LoVo (cell line): ENCODE measurements at regions not wholly inside any gene's neighbourhood (a gene's known extent, or its start where the extent isn't known, plus 50 kb on each side); places are given as distances from the start of the nearest gene placed in this dataset.
A peak's percentile ranks its signal among the peaks of the same experiment; 100 is the strongest.
"Not testable (repeated sequence)": the region's sequence is repeated elsewhere in the genome, so short reads cannot be mapped to it uniquely, and the experiment has no call there.

Experiments
- DNase-seq: peaks from one replicate; pipeline ENCODE4 v3.0.0-alpha.2; 2016; ENCODE audit warnings: low spot score

DNA sequence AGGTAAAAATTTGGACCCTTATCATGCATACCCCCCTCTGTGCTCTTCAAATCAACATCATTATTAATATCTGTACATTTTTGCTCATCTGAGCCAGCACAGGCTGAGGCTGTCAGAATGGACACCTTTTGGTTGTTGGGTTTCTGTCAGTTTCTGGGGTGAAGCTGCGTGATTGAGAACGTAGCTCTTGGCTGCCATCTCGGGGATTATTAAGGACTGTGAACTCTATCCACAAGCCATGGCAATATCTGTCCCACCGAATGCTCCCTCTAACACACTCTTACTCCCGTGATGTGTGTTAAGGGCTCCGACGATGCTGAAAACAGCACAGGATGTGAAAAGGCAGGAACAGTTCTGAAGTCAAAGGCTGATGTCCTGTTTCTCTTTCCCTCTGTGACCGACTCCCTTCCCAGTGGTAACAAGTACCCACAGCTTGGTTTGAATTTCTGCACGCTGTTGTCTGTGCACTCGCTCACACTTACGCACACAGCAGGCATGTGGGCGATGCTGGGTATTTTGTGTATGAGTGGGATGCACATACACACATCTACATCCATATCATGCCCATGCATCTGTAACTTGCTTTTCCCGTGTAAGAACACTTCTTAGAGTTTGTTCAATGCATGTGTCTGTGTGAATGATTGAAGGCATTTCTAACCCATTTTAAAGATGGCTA lies 405.6 kb downstream of the TMEM121 start:
- DNase-seq, result no peak

DNA sequence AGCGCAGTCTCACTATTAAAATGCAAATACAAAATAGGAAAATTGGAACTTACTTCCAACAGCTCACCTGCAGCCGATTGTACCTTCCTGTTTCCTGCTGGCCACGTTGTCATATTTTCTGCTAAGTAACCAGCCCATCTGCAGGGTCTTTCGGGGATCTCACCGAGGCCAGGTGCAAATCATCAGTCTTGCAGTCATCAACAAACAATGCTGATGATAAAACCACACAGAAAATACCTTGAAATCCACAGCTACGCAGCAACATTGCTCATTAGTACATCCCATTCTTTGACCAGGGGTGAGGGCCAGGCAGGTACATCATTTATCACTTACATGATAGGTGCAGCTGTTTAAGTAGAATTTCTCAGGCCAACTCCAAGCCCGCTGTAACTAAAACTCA lies 406.9 kb downstream of the TMEM121 start:
- no peak for DNase-seq

DNA sequence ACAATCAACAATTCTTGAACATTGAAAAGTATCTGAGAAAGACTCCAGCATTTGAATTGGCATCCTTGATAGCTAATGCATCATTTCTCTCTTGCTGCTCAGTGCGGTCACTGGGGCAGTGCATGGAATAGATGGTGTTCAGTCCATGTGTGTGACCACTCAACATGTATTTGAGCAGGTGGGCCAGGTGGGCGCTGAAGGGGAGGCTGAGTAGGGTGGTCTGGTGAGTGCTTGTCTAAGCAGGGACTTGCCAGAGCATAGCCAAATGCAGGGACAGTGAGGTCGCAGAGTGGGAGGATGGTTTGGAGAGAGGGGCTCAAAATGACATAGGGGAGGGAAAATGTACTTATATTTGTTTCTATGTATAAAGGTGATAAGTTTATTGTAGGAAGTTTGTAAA lies 409.0 kb downstream of the TMEM121 start:
- DNase-seq, result no peak

DNA sequence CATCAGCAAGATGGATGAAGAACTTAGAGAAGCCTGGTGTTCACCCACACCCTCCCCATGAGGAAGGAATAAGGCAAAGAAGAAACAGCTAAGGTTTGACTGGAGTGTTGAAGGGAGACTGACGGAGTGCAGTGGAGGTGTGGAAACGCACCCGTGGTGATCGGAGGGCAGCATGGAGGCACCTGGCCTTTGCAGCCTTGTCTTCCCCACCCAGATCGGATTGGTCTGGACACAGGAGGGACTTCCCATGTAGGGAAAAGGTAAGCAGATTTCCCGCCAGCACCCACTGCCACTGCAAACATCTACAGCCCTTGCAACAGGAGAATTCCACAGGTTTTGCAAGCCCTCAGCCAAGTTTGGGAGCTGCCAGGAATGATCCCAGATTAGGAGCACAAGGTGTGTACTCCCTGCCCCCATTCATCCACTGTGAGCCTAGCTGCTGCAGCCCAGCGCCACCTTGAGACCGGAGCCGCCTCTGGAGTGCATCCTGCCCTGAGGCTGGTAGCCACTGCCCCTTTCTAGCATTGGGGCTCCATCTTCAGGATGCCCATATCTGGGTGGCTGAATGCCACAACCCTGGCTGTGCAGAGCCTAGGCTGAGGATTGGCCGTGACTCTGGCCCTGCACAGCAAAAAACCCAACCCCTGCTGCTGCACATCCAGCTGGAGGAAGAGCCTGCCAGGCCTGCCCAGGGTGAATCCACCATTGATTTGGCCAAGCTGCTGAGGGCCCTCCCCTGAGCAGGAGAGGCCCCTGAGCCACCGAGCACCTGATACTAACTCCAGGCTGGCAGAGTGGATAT lies 411.1 kb downstream of the TMEM121 start:
- no peak for DNase-seq

DNA sequence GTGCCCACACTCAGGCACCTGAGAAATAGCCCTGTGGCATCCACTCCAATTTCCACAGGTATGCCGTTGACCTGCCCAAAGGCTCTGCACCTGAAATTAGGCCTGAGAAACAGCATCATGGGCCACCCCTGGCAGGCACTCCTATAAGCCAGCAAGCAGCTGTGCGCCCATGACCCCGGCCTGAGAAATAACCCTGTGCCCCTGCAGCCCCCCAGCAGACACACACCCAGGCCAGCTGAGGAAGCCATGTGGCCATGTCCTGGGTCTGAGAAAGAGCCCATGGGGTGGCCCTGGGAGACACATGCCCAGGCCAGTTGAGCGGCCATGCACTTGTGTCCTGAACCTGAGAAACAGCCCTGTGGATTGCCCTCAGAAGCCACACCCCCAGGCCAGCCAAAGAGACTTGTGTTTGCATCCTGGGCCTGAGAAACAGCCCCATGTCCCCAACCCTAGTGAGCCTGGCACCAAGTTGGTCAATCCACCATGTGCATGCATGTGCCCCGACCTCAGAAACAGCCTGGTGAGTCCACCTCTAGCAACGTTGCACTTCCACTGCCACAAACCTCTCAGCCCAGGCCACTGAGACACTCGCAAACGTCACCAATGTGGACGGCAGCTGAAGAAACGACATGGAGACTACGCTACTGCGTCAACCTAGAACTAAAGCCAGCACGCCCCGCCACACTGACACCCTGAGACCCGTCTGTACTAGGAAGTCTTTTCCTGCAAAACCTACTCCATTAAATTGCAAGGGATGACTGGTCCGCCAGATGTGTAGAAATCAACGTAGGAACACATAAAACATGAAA lies 411.9 kb downstream of the TMEM121 start:
- no peak for DNase-seq

DNA sequence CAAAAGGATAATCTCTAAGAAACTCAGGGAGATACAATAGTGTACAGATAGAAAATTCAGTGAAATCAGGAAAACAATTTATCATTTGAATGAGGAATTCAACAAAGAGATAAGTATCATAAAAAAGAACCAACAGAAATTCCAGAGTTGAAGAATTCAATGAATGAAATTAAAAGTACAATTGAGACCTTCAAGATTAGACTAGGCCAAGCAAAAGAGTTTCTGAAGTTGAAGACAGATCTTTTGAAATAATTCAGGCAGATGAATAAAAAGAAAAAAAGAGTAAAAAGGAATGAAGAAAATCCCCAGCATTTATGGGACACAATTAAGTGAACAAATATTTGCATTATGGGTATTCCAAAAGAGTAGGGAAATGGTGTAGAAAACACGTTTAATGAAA lies 412.6 kb downstream of the TMEM121 start:
- DNase-seq, result no peak

DNA sequence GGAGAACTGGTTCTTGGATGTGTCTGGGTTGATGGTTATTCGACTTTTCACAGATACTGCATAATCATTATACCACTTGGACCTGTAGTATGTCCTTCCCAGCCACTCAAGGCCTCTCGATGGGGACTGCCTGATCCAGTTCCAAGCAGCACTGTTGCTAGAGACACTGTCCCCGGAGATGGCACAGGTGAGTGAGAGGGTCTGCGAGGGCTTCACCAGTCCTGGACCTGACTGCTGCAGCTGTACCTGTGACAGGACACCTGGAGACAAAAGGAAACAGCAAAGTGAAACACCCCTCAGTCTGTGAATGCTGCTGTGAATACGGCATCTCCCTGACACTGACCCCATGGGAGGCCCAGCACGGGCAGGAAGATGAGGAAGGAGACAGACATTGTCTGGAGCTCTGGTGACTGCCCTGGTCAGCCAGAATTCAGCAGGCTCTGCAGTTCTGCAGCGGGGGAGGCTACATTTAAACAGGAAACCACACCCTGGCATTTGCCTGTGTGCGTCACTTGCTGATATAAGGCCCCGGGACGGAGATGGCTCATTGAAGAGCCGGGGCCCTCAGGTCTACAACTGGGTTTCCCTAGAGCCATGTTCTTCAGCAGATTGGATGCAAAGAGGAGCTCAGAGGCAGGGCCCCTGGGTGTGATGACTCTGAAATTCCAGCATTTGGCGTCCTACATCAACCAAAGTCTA lies 413.6 kb downstream of the TMEM121 start:
- DNase-seq, result no peak

DNA sequence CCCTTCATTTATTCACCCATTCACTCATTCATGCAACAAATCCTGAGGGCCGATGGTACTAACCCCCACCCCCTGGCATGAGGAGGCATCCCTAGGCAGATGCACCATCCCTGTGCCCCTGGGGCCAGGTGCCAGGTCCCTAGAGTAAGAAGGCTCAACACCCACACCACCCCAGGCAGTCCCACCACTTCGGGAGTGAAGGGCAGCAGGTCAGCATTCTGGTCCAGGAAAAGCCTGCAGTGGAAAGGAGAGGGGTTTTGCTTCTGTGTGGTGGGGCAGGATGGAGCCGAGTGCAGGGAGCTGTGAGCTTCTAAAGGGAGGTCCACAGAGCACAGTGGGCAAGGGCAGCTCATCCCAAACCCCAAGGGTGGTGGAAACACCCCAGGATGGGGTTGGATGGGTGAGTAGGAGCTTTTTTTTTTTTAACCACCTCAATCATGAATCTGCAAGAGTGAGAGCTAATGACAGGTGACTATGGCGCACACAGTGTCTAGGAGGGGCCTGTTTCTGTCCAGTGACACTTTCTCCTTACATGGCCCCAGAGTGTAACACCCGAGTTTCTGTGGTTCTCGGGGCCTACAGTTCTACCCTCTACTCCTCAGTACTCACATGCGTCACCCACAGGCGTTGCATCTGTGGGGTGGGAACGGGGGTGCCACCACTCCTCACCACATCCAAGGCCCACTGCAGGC lies 414.3 kb downstream of the TMEM121 start:
- DNase-seq, result no peak

DNA sequence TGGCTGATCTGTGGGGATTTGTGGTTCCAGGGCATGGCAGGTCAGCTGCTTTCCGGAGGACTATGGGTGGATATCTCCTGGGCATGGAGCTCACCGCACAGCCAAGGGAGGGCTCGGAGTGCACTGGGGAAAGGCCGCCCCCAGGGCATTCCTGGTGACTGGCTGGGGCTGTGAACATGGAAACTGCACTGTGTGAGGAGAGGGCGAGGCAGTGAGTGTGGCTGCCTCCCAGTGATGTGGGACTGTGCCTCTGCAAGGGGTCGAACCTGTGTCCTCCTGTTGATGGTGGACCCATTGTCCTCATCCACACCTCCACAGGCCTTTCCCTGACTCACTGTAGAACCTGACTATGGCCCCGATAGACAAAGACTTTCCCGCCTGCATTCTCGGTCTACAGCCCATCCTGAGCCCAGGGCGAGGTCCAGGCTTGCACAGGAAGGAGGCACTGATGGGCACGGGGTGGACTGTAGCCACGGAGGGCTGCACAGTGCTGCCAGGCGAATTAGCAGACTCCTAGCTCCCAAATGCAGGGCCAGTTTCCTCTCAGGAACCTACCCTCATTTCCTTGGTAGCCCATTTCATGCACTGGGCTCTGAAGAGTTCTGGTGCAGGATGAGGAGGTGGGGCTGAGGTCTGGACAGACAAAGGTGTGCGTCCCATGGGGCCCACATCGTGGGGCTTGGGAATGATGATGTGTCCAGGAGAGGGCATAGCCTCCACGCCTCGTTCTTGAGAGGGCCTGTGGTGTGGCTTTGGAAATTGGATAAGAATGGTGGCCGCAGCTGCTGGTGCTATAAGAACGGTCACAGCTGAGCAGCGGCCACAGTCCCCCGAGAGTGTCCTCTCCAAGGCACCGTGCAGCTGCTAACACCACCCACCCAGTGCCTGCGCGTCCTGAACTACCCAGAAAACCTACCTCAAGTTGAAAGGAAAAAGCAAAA lies 415.1 kb downstream of the TMEM121 start:
- no peak for DNase-seq

DNA sequence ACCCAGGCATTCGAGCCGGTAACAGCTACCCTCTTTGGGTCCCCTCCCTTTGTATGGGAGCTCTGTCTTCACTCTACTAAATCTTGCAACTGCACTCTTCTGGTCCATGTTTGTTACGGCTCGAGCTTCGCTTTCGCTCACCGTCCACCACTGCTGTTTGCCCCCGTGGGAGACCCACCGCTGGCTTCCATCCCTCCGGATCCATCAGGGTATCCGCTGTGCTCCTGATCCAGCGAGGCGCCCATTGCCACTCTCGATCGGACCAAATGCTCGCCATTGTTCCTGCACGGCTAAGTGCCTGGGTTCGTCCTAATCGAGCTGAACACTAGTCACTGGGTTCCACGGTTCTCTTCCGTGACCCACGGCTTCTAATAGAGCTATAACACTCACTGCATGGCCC lies 416.3 kb downstream of the TMEM121 start:
- DNase-seq, result not testable (repeated sequence)

DNA sequence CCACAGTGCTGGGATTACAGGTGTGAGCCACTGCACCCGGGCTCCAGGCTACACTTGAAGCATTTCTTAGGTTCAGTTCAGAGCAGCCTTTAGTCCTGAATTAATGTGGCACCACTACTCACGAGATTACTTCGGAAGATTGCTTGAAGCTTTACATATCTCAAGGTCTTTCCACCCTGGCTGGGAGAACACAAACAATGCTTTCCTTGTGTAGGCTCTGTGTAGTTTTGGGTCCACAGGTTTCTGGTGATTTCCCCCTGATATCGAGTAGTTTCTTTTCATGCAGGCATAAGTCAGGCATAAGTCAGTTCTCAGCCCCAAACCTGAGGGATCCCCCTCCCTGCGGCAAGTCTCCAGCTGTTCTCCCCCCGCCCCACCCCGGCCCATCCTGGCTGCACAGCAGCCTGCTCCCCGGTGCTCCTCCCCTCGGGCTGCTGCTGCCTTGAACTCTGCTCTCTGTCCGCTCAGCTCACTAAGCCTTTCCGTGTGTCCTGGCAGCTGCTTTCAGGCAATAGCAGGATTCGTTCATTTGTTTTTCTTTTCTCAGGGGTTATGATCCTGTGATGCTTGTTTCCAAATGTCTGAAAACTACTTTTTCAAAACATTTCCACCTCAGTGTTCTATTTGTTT lies 417.7 kb downstream of the TMEM121 start:
- DNase-seq, result no peak

DNA sequence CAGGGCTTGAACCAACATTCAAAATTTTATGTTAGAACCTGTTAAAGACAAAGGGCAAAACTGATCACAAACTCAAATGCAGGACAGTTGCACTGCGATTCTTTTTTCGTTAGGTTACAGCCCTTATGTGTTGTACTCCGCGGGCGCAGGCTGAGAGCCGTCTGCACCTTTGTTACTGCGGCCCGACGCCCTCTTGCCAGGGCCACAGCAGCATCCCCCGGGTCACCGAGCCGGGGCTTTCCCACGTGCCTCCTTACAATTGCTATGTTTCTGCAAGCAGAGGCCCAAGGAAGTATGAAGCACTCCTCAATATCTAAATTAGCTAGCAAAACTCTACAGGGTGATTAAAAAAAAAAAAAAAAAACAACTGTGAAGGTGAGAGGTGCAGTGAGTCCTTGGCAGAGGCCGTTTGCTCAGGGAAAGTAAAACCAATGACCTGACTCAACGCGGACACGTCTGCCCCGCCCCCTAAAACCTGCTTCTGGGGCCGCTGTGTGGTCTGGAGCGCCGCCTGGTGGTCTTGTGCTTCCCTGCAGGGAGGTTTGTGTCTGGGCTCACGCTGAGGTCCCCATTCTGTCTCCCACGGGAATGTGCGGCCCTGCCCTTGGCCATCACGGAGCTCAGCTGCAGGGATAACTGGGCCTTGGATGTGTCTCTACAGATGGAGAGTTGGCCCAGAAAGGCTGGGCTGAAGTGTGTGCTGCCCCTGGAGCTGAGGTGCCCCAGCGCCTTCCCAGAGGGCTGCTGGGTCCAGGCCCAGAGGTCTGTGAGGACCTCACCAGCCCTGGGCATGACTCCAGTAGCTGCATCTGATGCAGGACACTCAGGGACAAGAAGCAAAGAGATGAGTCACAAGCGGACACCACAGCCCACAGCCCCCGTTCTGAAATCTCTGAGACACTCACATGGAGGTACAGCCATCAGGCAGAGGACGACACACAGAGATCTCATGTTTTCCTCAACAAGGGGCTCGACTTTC lies 418.5 kb downstream of the TMEM121 start:
- peak; percentile 77 for DNase-seq

DNA sequence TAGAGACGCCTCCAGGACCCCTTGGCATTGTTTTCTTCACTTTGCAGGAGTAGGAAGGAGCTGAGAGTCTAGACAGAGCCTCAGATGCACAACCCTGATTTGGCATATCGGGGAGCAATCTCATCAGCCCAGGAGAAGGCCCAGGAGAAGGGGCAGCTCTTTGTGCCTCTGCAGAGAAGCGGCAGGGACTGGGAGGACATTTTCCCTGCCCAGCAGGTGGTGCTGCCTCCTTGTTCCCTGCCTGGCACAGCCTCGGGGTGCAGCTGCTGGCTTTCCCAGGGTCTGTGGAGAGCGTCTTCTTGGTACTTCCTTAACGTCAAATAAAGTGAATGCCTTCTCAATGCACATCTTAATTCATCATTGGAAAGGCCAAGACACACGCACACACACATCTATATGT lies 419.5 kb downstream of the TMEM121 start:
- no peak for DNase-seq

DNA sequence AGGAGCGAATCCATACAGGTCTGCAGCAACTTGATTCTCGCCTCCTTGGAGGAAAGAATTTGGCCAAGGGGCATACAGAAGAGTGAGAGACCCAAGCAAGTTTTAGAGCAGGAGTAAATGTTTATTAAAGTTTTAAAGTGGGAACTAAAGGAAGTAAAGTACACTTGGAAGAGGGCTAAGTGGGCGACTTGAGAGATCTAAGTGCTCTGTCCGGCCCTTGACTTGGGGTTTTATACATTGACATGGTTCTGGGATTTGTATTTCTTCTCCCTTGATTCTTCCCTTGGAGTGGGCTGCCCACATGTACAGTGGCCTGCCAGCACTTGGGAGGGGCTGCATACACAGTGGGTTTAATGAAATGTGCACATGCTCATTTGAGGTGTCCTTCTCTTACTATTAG lies 421.2 kb downstream of the TMEM121 start:
- DNase-seq, result no peak

DNA sequence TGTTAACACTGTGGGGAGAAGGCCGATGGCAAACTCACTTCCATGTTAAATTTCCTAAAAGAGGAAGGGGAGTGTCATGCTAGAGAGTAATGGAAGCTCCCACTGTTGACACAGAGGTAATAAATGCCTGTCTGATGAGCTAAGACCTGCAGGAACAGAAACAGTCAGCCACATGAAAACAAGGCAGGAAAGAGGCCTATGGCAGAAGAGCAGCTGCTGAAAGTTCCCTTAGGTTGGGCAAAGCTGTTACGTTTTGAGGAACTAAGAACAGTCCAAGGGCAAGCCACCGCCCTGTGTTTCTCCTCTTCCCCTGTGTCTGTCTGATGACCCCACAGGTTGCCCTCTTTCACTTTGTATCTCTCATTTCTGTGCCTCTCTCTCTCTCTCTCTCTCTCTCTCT lies 422.6 kb downstream of the TMEM121 start:
- DNase-seq, result not testable (repeated sequence)

DNA sequence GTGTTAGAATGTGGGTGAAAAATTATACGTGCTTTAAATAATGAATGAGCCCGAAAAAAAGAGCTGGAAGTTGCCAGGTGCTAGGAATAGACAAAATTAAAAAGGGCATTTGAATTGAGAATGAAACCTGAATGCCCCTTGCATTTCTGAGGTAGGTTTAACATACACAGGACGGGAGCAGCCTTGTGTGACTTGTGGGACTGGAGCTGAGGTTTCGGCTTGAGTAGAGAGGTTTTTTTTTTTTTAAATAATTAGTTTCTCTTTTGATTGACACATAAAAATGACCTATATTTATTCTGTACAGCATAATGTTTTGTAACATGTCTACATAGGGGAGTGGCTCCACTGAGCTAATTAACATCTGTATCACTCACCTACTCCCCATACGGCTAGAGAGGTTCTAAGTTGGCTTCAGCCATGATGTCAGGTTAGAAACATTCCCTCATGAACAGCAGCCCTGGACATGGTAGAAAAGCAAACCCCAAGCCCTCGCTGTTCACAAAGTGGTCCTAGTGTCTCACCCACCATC lies 424.0 kb downstream of the TMEM121 start:
- DNase-seq, result not testable (repeated sequence)

DNA sequence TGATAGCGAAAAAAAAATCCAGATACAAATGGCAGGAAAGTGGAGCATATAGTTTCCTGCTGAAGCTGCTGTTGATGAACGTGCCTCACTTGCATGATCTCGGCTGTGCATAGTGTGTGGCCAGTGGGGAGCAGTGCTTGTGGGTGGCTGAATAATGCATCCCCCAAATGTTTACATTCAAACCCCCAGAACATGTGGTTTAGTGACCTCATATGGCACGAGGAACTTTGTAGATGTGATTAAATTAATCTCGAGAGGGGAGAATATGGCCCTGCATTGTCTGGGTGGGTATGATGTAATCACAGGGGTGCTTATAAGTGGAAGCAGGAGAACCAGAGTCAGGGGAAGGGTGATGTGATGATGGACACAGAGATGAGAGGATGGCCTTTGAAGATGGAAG lies 425.0 kb downstream of the TMEM121 start:
- no peak for DNase-seq

DNA sequence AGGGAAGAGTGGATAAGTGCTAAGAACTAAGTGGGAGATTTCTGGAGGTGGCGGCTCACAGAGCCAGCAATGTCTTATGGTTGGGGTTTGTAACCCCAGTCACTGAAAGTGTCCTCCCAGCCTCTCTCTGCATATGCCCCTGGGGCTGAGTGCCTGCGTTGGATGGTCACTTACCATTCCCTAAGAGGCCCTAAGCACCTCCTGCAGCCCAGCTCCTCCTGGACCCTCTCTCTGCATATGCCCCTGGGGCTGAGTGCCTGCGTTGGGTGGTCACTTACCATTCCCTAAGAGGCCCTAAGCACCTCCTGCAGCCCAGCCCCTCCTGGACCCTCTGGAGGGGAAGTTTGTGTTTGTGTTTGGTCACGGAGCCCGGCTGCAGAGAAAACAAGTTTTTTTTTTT lies 425.8 kb downstream of the TMEM121 start:
- DNase-seq, result no peak

DNA sequence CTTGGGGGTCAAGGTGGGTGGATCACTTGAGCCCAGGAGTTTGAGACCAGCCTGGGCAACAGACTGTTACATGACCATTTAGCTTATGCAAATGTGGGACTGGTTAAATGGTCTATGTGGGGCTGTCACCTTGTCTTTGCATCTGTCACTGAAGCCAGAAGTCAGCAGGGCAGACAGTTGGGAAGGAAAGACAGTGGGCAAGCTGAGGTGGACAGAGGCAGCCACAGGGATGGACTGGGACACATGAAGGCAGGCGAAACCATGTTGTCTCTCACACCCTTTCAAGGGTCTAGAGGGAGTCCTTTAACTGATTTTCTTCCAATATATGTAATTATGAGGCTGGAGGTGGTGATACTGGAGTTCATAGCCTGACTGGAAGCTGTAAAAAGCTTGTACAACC lies 426.4 kb downstream of the TMEM121 start:
- no peak for DNase-seq
